SK-N-MC (cell line): ENCODE measurements at regions not wholly inside any gene's neighbourhood (a gene's known extent, or its start where the extent isn't known, plus 50 kb on each side); places are given as distances from the start of the nearest gene placed in this dataset.

Experiments used
- EZH2 ChIP-seq: fragments of 200-600 bp; sonication (generic); IDR thresholded peaks from one replicate; pipeline ENCODE4 v1.6.1; 2017; ENCODE audit warnings: antibody characterized with exemption
- POLR2AphosphoS5 ChIP-seq: IDR thresholded peaks from 2 replicates; pipeline ENCODE4 v1.6.1; 2012; ENCODE audit warnings: mild to moderate bottlenecking, low read depth, low read length, borderline replicate concordance

DNA sequence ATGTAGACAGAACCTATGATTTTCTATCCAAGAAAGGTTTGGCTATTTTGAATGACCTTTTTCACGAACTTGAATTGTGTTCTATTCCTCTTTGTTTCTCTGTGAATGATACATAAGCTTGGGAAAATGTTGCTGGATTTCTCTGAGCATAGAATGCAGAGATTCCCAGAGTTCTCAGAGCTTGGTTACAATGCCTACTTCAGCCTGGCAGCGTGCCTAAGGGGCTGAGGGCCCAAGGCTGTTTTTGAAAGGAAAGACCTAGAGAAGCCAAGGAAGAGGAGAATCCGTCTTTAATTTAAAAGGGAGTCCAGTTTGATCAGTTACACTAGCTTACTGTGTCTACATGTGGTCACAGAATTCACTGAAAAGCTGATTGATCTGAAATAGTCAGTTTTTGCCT, 55.3 kb upstream of the CXorf51B start:
- TF ChIP-seq EZH2, result no peak
- TF ChIP-seq POLR2AphosphoS5, result no peak
